NCI-H2029 (cell line): ENCODE measurements at regions not wholly inside any gene's neighbourhood (a gene's known extent, or its start where the extent isn't known, plus 50 kb on each side); places are given as distances from the start of the nearest gene placed in this dataset.

Experiments used
- DNase-seq: peaks from one replicate; lab custom pipeline; 2025; lab: John Stamatoyannopoulos, UW

DNA sequence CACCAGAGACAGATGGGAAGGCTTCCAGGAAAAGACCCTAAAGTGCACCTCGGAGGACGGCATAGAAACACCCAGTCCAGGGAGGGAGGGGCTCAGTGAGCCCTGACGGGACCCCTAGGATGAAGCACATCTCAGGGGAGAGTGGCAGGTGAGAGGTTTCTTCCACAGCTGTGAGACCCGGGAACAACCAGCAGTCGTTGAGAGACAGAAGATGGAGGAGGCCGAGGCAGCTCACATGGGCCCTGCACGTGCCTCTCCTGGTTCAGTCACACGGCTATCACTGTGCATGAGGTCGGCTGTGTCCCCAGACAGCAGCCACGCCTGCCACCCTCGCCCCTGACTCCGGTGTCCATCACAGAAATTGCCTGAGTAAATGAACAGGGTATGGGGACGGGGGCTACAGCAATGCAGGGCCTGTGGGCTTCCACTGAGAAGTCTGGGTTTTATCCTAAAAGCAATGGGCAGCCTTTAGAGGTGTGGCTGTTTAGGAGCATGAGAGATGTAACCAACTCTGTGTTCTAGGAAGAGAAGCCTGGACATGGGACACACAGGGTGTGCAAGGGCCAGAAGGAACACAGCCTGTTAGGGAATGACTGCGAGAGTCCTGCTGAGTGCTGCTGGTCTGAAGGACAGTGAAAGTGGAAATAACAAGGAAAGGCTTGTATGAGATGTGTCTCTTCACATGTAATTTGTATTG, 102.0 kb downstream of the TMEM18 start:
- DNase-seq = no peak

- no peak for DNase-seq
These were observed 103.3 kb downstream of the TMEM18 start for GRCh38 chr2:573805-574392.

DNA sequence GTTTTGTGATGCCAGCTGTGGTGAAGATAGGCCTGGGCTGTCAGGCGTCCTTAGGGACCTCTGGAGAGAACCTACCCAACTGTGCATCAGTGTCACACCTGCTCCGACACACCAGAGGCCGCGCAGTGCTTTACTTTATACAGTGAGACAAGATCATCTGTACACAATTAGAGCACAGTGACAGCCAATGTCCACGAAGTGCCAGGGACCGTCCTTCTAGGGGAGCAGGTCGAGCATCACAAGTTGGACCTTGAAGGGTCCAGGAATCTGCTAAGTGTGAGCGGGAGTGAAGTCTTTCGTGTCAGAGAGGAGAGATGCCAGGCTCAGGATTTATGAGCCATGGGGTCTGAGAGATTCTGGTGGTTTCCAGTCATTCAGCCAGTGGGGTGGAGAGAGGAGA, 104.2 kb downstream of the TMEM18 start:
- no peak for DNase-seq

DNA sequence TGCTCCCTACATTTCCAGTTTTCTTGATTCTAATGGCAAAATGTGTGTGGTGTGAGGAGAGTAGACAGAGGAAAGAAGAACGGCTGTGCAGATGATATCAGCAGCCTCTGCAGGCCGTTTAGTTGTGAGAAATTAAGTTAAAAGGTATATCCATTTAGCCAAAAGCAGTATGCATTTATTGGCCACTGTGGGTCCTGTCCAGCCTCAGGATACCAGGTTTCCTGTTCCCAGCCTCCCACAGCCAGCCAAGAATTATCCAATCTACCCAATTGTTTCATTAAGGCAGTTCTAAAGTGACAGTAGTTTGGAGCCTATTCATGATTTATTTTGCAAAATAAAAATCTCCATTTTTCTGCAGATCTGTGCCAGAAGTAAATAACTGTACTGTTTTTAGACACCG, 107.5 kb downstream of the TMEM18 start:
- DNase-seq = no peak

- DNase-seq = no peak
These were observed 108.5 kb downstream of the TMEM18 start for GRCh38 chr2:568639-569235.

- no peak for DNase-seq
These were observed 109.2 kb downstream of the TMEM18 start for GRCh38 chr2:567865-568638.

- DNase-seq = no peak
These were observed 109.7 kb downstream of the TMEM18 start for GRCh38 chr2:567496-567864.

DNA sequence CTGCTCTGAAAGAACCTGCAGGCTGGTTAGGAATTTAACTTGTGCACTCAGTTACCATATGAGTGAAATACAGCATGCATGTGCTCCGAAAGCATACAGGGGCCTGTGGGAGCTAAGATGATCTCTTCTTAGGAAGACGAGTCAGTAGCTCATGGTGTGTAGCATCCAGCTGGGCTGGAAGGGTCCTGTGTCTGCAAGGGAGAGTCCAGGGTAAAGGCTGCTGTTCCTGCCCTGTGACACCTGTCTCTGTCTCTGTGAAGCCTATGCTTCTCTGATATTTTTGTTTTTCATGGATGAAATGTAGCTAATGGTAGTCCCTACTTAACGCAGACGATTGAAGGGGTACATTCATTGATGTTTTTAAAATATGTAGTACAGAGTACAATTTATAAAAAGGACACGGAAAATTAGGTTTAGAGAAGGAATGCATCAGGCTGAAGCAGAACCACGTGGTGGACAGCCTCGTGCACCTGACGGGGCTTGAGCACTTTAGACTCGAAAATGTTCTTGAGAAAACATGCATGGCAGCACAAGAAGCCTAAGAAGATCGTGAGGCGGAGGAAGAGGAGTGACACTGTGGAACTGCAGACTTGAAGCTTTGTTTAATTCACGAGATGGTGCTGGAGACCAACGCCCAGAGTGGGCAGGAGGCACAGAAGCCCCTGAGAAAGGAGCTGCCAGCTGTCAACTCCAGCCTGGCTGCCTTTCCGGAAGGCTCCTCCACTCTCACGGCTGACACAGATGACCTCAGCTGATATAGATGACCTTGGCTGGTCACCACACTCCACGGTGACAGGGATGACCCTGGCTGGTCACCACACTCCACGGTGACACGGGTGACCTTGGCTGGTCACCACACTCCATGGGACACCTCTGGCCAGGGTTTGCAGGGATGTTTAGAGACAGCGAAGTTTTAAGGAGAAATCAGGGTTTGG, 110.6 kb downstream of the TMEM18 start:
- DNase-seq = no peak

DNA sequence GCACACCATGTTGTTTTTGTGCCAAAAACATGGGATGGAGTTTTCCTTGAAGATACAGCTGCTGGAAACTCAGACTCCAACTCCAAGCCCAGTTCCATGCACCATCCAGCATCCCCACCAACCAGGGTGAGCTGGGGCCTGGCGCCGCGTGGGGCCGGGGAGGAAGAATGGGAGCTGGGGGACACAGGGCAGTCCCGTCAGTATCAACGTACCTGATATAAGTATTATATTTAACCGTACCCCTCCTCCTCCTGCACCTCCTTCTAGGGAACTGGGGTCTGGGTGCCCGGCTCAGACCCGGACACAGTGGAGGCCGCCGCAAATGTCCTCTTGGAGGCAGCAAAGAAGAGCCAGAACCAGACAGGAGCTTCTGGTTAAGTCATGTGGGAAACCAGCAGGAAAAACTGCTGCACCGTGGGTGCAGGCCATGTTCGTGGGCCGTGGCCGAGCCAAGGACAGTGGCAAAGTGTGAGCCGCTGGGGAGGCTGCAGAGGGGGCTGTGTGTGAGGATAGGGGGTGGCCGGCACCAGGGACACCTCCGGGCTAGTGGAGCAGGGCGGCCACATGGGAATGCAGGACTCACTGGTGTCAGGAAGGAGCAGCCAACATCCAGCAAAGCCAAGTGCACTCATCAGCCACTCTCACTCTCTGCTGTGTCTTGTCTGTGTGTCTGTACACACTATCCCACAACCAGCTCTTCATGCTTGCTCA, 112.6 kb downstream of the TMEM18 start:
- DNase-seq = no peak

DNA sequence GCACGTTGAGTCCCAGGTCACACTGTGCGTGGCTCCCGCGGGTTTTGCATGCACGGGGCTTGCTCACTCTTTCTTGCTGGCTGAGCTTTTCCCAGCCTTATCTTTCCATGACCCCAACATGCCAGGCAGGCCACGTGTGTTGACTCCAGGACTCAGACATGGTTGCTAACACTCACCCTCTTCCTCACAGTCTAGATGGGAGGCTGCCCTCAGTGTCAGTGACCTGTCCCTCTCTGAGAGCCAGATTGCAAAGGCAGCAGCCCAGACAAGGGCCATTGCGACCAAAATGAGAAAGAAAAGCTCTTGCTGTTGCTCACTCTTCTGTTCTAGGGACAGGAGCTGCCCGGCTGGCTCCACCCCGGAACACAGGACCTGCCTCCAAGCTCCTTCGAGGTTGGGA, 113.7 kb downstream of the TMEM18 start:
- no peak for DNase-seq

- DNase-seq = no peak
These were observed 114.5 kb downstream of the TMEM18 start for GRCh38 chr2:562391-563364.

DNA sequence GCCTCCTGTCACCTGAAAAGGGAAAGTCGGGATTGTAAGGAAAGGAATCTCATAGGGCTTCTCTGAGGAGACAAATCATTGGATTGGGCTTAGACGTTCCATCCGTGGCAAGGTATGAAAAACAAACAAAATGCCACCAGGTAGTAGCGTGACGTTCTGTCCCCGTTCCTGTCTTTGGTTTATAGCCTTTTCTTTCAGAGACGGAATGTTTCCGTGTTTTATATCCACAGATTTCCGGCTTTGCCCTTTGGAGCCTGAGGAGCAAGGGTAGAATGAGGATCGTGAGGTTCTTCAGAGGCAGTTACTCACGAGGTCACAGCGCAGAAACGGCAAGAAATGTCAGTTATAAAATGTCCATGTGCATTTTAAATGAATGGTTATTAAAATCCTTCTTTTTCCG, 118.3 kb downstream of the TMEM18 start:
- DNase-seq = no peak

GRCh38 chr2:558302-558642, 118.9 kb downstream of the TMEM18 start:
- no peak for DNase-seq

DNA sequence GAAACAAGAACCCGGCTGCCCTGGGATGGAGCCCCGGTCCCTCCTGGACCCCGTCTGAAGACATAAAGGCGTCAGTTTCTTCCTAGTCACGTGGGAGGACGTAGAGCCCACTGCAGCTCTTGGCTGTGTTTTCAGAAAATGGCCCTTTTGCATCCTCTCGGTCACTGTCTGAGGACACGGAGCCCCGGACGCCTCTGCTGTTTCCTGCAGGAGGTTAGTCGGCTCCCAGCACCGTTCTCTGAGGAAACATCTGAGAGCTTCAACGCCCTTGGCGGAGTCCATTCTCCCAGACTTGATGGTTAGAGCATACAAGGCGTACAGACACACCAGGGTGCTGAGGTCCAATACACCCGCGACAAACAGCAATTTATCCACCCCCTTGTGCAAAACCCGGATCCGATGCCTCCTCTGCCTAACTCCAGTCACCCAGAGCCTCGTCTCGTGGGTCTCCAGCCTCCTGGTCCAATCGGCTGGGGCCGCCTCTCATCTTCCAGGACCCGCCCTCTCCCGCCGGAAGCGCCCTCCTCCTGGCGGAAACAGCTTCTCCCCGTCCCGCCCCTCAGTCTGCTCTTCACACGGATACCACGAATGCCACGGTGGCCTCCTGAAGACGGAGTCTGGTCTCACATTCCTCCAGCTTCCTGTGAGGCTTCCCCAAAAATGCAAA, 119.4 kb downstream of the TMEM18 start:
- DNase-seq = no peak

GRCh38 chr2:556485-556884, 120.7 kb downstream of the TMEM18 start:
- peak; percentile 62 for DNase-seq

DNA sequence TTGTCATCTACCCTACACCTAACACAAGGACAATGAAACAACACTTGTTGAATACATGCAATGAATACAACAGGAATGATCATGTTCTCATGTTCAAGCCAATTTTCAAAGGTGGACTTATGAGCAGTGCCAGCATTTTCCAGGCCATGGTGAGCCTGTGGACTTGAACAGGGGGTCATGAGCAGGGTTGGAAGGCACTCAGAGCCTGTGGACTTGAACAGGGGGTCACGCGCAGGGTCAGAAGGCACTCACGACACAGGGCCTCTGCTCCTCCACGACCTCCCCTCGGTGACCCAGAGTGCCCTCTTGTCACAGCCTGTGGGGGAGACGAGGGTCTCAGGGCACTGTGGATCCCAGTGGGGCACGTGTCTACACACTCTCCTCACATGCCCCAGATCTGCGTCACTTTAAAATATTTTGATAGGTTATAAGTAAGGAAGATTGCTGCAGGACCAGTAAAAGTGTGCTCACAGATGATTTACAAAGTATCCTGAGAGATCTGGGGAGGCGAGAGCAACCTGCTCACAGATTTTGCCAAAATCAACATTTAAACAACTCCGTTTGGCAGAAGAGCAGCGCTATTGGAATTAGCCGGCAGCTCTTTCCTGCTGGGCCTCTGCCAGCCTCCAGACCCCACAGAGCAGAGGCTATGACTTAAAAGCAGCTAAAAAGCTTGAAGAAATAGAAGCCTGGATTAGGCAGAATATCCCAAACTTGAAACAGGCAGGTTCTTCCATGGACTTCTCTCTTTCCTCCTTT, 121.9 kb downstream of the TMEM18 start:
- peak; percentile 38 for DNase-seq

- no peak for DNase-seq
These were observed 122.8 kb downstream of the TMEM18 start for GRCh38 chr2:554444-554843.

DNA sequence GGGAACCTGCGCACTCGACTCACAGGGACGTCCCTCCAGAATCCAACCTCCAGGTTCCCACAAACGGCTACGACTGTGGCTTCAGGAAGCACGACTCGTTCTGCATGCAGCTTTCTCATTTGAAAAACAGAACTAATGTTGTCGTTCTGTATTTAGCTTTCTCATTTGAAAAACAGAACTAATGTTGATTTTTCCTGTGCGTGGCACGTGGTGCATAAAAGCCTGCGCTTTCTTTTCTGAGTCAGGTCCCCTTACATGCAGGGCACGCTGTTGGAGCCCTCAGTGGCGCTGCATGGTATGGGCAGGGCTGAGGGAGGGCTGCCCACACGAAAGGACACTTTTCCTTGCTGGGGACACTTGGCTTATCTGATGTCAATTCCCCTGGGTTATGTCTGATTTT, 124.3 kb downstream of the TMEM18 start:
- no peak for DNase-seq

GRCh38 chr2:551621-552020, 125.6 kb downstream of the TMEM18 start:
- DNase-seq = no peak
